Left ventricle myocardium inferior (tissue), 1 donor: ENCODE measurements at regions not wholly inside any gene's neighbourhood (a gene's known extent, or its start where the extent isn't known, plus 50 kb on each side); places are given as distances from the start of the nearest gene placed in this dataset.
"Not testable (repeated sequence)": the region's sequence is repeated elsewhere in the genome, so short reads cannot be mapped to it uniquely, and the experiment has no call there.

ENCODE experiments used
- DNase-seq: peaks from one replicate; pipeline ENCODE4 v3.0.0-alpha.2; 2020
- H3K27ac ChIP-seq: fragments of 200-600 bp; replicated peaks from 2 replicates; pipeline ENCODE4 v1.8.0; 2021
- H3K27me3 ChIP-seq: fragments of 200-600 bp; 2 replicates; pipeline ENCODE4 v1.8.0; 2021; ENCODE audit warnings: low read depth
- H3K36me3 ChIP-seq: fragments of 200-600 bp; 2 replicates; pipeline ENCODE4 v1.8.0; 2021
- H3K4me1 ChIP-seq: fragments of 200-600 bp; 2 replicates; pipeline ENCODE4 v1.8.0; 2021
- H3K4me3 ChIP-seq: fragments of 200-600 bp; 2 replicates; pipeline ENCODE4 v1.8.0; 2021; ENCODE audit warnings: mild to moderate bottlenecking, moderate library complexity
- H3K9me3 ChIP-seq: fragments of 200-600 bp; replicated peaks from 2 replicates; pipeline ENCODE4 v1.8.0; 2021
- intact Hi-C: fragments of 100-400 bp; cut with micrococcal nuclease; formaldehyde crosslinking; loops from one replicate; pipeline ENCODE4 v1.11.0; 2022
- donor health status: DM: no; HTN: yes; CAD: no; lungs with severe emphysema.

GRCh38 chr21:5013455-5014304 lies 5507.7 kb upstream of the TPTE start:
- H3K9me3 ChIP-seq, H3K27ac ChIP-seq, DNase-seq, intact Hi-C loops, H3K36me3 ChIP-seq, H3K4me3 ChIP-seq, H3K4me1 ChIP-seq, H3K27me3 ChIP-seq: not testable (repeated sequence)

DNA sequence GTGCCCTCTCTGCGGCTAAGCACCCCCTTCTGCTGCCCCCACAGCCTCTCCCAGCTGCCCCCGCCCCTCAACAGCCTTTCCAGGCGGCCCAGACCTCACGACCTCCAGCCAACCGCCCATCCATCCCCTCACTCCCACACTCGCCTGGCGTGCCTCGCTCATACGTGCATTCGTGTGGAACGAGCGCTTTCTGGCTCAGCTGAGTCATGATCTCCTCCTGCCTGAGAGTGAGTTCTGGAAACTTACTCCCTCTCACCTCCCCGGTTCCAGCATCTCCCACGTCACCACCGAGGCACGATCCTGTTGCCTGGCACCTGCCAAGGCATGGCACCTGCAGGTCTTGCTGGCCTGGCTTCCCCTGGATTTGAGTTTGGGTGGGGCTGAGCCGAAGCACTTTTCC lies 5506.2 kb upstream of the TPTE start:
- H3K27me3 ChIP-seq, H3K4me3 ChIP-seq, DNase-seq, H3K27ac ChIP-seq, H3K36me3 ChIP-seq, intact Hi-C loops, H3K9me3 ChIP-seq, H3K4me1 ChIP-seq: not testable (repeated sequence)

DNA sequence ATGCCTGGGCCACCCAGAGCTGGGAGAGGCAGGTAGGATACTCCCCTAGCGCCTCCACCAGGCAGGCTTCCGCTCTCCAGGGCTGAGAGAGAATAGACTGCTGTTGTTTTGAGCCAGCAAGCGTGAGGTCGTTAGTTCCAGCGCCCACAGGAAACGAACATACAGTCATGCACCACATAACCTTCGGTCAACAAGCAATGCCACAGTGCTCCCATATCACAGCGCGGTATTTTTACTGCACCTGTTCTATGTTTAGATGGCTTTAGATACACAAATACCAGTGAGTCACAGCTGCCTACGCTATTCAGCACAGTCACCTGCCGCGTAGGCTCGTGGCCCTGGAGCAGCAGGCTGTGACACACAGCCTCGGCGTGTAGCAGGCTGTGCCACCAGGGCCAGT lies 5502.3 kb upstream of the TPTE start:
- not testable (repeated sequence) for H3K9me3 ChIP-seq, DNase-seq

DNA sequence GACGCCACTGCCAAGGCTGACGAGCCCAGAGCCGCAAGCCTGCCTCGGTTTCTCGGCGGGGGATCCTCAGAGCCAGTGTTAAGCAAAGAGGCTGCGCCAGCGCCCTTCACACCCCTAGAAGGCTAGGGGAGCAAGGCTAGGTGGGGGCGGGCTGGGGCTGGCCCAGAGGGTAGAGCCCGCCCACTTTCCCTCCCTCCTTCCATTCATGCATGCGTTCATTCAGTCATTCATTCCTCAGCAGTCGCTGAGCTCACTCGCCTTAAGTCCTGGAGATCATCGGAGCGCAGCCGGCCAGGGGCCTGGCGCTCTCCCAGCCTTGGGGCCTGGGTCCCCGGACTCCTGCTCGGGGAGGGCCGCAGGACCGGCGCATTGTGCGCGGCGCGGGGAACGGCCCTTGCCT lies 5499.6 kb upstream of the TPTE start:
- H3K27me3 ChIP-seq, intact Hi-C loops, H3K27ac ChIP-seq, H3K4me3 ChIP-seq, H3K9me3 ChIP-seq, H3K4me1 ChIP-seq, H3K36me3 ChIP-seq, DNase-seq: not testable (repeated sequence)

More for the DNA sequence above, 5502.3 kb upstream of the TPTE start:
- H3K36me3 ChIP-seq, H3K27ac ChIP-seq, H3K27me3 ChIP-seq, intact Hi-C loops, H3K4me3 ChIP-seq, H3K4me1 ChIP-seq: not testable (repeated sequence)

DNA sequence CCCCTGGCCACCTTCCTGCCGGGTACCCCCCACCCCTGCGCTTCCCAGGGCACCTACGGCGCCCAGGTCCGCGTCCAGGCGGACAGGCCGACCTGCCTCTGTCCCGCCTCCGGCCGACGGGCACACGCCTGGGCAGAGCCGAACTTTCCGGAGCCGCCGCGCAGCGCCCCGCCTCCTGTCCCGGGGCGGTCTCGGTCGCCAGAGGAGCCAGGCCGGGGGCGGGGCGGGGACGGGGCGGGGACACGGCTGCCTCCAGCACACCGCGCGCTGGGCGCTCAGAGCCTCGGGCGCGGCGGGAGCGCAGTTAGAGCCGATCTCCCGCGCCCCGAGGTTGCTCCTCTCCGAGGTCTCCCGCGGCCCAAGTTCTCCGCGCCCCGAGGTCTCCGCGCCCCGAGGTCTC lies 5499.1 kb upstream of the TPTE start:
- H3K27me3 ChIP-seq, H3K9me3 ChIP-seq, H3K4me1 ChIP-seq, intact Hi-C loops, DNase-seq, H3K27ac ChIP-seq, H3K36me3 ChIP-seq, H3K4me3 ChIP-seq: not testable (repeated sequence)

DNA sequence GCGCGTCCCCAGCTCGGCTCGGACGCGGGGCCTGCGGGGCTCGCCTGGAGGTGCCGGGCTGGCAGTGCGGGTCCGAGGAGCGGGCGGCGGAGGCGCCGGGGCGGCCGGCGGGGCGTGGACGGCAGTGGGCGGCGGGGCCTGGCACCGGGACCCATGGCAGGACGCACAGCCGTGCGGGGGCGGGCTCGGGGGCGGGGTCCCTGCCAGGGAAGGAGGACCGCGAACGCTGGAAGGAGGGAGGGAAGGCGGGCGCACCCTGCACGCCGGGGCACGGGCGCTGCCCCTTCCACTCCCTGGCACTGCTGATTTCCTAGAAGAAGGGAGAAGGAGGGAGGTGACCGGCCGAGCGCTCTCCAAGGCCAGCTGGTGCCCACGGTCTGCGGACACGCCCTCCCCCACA lies 5498.6 kb upstream of the TPTE start:
- H3K36me3 ChIP-seq, H3K27me3 ChIP-seq, DNase-seq, H3K4me3 ChIP-seq, H3K4me1 ChIP-seq, intact Hi-C loops, H3K27ac ChIP-seq, H3K9me3 ChIP-seq: not testable (repeated sequence)

- intact Hi-C loops, H3K4me3 ChIP-seq, H3K9me3 ChIP-seq, DNase-seq, H3K27me3 ChIP-seq, H3K36me3 ChIP-seq, H3K4me1 ChIP-seq, H3K27ac ChIP-seq: not testable (repeated sequence)
Measured at GRCh38 chr21:5035147-5035546, 5486.2 kb upstream of the TPTE start.

- DNase-seq, H3K4me1 ChIP-seq, H3K27ac ChIP-seq, intact Hi-C loops, H3K9me3 ChIP-seq, H3K36me3 ChIP-seq, H3K4me3 ChIP-seq, H3K27me3 ChIP-seq: not testable (repeated sequence)
Measured at GRCh38 chr21:5035587-5035986, 5485.8 kb upstream of the TPTE start.

DNA sequence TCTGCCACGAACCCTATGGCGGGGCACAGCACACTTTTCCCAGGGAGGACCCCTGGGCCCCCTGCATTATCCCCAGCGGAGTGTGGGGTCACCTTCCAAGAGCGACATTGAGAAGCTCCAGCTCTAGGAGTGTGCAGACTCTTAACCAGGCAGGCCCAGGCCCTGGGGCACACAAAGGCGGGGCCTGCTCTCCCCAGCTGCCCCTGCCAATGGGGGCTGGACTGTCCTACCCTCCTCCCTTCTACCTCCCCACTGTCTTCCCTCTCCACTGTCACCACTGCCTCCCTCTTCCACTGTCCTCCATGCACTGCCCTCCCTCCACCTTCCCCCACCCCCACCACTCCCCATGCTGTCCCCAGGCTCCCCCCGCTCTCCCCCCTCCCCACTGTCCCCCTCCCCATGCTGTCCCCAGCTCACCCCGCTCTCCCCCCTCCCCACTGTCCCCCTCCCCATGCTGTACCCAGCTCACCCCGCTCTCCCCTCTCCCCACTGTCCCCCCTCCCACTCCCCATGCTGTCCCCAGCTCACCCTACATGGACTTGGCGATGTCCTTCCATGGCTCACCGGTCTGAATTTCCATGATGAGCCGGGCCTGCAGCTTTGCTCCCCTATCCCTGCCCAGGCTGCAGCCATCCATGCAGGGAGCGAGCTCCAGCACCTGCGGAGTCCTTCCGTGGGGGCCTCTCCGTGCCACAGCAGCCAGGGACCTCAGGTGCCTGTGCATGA lies 5483.6 kb upstream of the TPTE start:
- intact Hi-C loops = not testable (repeated sequence)

DNA sequence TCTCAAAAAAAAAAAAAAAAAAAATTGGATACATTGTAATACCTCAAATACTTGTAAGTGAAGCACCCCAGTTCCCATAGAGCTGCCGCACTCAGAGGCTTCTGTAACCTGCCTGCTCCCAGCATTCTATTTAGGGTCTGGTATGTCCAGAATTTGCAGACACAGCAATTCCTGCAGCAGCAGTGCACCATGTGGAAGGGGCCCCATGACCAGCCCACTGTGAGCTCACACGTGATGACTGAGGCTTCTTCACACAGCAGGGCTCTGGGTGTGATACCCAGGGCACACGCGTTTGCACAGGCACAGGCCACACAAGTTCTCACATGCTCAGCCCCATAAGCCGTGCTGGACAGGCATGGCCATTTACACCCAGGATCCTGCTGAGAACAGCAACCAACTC lies 5481.5 kb upstream of the TPTE start:
- intact Hi-C loops, H3K9me3 ChIP-seq, H3K4me1 ChIP-seq, DNase-seq, H3K27me3 ChIP-seq, H3K27ac ChIP-seq, H3K36me3 ChIP-seq, H3K4me3 ChIP-seq: not testable (repeated sequence)

More for the DNA sequence above, 5483.6 kb upstream of the TPTE start:
- H3K27me3 ChIP-seq, H3K36me3 ChIP-seq, H3K9me3 ChIP-seq, H3K27ac ChIP-seq, H3K4me1 ChIP-seq, DNase-seq, H3K4me3 ChIP-seq: not testable (repeated sequence)

GRCh38 chr21:5042583-5042982 lies 5478.8 kb upstream of the TPTE start:
- H3K27me3 ChIP-seq, H3K36me3 ChIP-seq, H3K4me3 ChIP-seq, H3K4me1 ChIP-seq, H3K9me3 ChIP-seq, H3K27ac ChIP-seq, DNase-seq, intact Hi-C loops: not testable (repeated sequence)

DNA sequence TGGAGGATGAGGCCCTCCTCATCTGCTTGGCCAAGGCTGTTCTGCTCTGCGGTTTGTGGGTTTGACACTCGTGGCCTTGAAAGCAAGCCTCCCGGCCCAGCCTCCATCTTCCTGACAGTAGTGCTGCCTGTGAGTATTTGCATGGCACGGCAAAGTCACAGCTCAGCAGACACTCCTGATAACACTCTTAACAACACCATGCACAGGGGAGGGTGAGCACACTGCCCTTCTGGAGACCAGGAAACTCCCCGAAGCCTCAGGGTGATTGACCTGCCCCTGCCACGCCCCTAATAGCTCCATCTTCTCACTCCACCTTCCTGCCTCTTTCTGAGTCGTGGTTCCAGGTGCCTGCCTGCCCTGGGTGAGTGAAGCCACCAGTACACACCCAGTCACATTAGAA lies 5476.6 kb upstream of the TPTE start:
- H3K36me3 ChIP-seq, intact Hi-C loops, H3K9me3 ChIP-seq, H3K27me3 ChIP-seq, DNase-seq, H3K27ac ChIP-seq, H3K4me3 ChIP-seq, H3K4me1 ChIP-seq: not testable (repeated sequence)

- H3K4me3 ChIP-seq, H3K4me1 ChIP-seq, intact Hi-C loops, H3K9me3 ChIP-seq, H3K36me3 ChIP-seq, H3K27ac ChIP-seq, H3K27me3 ChIP-seq, DNase-seq: not testable (repeated sequence)
Measured at GRCh38 chr21:5051303-5052018, 5469.9 kb upstream of the TPTE start.
